KBM-7 (cell line): ENCODE measurements at regions not wholly inside any gene's neighbourhood (a gene's known extent, or its start where the extent isn't known, plus 50 kb on each side); places are given as distances from the start of the nearest gene placed in this dataset.

Experiments
- DNase-seq: peaks from one replicate; pipeline ENCODE4 v3.0.0-alpha.2; 2015
- in situ Hi-C: fragments of 300-500 bp; cut with MboI; formaldehyde crosslinking; loops from 2 replicates; pipeline ENCODE4 v1.14.3; 2020; ENCODE audit warnings: low sequenced_read_pairs, low pct_unique_long_range_greater_than_20kb, mixed read lengths

DNA sequence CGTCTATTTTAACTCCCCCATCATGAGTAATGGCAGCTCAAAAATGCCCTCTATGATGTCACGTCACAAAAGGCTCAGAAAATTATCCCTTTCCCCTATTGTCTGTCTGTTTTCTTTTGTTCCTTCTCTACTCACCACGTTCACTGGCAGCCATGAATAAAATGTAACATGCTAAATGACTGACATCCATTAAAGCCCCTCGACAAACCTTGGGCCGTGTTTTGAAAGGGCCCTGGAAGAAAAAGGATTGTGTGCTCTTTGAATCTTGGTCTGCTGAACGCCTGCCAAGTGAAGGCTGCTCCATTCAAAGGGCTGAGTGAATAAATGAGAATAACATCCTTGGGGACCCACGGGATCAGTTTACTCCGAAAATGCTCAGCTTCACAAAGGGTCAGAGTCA lies 118.7 kb downstream of the RPS12 start:
- in situ Hi-C loops, result no loop called here
- DNase-seq, result no peak

DNA sequence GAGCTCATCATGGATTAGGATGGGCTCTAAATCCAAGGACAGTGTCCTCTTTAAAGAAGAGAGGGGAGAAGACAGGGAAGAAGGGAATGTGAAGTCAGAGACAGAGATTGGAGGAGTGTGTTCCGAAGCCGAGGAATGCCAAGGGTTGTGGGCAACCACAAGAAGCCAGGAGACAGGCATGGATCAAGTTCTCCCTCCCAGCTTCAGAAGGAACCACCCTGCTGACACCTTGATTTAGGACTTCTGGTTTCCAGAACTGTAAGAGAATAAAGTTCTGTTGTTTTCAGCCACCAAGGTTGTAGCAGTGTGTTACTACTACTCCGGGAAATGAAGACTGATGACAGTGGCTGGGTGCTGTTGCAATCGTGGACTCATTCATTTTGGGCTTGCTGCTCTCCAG lies 120.1 kb downstream of the RPS12 start:
- in situ Hi-C loops, result no loop called here

DNA sequence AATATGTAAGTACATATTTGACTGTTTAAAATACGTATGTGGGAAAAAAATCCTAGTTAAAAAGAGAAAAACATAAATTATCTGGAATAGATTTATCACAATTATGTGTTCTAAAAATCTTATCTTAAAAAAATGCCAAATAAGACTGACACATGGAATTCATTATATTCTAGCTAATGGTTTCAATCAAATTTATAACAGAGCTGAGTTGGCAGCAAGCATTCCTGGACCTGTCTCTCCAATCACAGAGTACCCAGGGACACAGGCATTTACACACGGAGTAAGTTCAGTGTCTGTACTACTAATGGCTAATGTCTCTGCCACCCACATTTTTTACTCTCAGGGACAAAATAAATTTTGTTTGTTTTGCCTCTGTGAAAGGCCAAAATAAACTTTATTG lies 122.3 kb downstream of the RPS12 start:
- in situ Hi-C loops, result no loop called here
- DNase-seq, result no peak

More for the DNA sequence above, 120.1 kb downstream of the RPS12 start:
- no peak for DNase-seq

DNA sequence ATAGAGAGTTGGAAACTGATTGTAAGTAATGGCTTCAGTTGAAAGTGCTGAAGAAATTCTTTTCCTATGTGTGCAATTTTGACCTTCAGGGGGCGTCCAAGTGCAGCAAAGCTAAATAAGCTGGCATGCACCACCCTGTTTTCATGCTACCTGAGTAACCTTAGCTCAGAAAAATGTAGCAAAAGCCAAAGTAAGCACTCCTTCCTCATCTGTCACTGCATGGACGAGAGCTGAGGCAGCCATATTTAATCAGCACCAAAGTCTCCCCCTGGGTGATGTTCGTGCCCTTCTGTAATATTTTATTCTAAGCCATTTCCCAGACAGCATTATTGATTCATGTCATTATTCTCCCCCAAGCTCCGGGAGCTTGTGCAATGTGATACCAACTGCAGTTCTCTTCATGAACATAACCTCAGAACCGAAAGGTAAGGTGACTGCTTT lies 123.1 kb downstream of the RPS12 start:
- DNase-seq, result peak; percentile 28
- in situ Hi-C loops, result no loop called here

DNA sequence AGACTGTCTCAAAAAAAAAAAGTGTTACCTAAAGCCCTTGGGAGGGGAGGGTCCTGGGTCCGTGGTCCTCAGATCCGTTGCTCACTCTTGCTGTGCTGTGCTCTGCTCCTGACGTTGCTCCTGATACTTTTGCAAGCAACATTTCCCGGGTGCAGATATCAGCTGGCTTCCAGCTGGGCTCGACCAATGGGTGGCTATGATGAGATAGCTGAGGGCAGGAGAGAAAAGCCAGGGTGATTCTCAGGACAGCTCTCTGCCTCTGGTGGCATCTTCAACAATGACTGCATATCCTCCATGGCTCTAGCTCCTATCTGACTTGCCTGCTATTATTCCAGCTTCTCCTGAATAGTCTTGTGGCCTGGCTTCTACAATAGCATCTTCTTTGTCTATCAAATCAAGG lies 134.5 kb downstream of the RPS12 start:
- in situ Hi-C loops, result no loop called here
- no peak for DNase-seq

DNA sequence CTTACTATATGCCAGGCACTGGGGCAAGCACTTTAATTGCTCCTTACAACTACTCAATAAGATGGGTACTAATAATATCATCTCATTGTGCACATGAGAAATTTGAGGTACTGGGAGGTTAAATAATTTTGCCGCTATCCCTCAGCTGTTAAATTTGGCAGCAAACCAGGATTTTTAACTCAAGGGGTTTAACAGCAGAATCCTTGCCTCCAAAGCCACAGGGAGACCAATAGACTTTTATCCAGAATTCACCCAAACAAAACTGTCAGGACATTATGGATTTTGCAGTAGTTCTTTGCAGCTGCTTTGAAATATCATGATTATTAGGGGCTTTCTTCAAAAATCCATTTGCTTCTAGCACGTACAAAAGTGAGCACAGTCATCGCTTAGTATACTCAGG lies 136.2 kb downstream of the RPS12 start:
- in situ Hi-C loops, result no loop called here
- DNase-seq, result no peak

DNA sequence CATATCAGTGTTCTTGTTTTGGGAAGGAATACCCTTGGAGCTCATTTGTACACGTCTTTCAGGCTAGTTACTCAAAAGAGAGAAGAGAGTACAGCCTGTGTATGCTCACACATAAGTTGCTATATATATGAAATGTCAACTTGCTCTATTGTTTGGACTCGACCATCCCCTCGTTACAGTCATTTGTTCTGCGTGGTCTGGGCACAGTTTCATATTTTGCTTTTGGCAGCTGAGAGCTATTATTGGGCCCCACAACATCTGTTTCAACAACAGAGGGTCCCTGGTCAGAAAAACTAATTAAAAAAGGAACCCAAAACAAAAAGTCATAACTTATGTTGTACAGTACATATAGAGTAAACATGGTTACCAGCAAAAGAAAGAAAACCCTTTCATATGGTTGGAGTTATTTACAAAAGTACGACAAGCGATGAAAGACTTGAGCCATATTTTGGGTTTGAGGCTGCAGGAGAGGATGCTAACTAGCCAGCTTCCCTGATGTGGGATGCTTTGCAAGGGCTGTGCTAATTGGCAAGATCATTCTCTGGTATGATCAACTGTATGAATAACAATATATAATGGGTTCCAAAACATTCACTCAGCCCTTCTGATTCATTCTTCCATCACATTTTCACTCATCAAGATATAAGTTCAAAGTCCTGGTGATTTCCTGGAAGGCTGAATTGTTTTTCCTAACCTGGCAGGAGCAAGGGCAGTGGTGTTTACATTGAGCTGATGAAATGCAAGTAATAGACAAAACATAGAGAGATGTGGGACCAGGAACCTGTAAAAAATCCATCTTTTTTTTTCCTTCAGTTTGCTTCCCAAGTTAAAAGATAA lies 137.9 kb downstream of the RPS12 start:
- in situ Hi-C loops, result no loop called here
- DNase-seq, result no peak

DNA sequence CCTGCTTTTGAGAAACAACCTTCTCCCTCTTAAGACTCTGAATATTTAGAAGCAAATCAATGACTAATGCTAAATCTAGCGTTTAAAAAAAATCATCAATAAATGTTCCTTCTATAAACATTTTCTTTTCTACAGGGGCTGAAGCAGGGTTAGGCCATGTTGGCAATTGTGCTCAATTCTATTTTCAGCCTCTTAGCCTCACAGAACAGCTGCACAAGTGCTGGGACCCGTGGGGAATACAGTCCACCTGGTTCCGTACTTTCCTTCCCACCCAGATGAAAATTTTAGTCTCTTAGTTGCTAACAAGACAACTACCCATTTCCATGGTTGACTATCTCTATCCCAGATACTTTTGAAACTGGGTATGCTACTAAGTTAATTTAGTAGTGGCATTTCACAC lies 138.6 kb downstream of the RPS12 start:
- no peak for DNase-seq
- in situ Hi-C loops, result no loop called here

DNA sequence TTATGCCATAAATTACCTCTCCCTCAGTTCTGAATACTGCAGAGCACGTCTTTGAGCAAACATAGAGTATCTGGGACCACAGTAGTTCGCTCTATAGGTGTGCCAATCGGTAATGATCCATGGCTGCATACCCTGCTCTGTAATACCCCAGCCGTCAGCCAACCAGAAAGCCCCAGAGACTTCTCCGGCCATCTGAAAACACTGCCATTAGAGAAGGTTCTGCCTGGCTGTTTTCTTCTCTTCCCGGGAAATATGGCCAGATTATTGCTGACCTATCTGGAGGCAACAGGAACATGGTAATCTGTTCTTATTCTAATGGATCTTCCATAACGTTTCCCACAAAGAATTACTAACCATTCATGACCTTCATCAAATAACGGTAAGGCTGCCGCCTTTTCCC lies 139.9 kb downstream of the RPS12 start:
- no peak for DNase-seq
- in situ Hi-C loops, result no loop called here

DNA sequence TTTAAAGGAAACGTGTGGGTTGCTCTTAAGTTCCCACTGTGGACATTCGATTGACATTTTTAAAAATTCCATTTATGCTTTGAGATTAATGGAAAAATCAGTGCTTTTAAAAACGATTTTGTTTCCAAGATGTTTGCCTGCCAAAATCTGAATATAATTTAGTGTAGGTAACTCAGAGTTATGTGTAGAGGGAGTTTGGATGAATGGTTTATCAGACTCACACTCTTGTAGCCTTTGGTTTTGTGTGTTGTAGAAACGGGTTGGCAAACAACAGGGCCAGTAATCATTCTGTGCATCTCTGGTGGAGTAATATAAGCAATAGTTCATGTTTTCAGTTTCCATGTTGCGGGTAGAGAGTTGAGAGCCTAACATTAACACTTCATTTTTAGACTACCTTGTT lies 140.6 kb downstream of the RPS12 start:
- DNase-seq, result no peak
- in situ Hi-C loops, result no loop called here

DNA sequence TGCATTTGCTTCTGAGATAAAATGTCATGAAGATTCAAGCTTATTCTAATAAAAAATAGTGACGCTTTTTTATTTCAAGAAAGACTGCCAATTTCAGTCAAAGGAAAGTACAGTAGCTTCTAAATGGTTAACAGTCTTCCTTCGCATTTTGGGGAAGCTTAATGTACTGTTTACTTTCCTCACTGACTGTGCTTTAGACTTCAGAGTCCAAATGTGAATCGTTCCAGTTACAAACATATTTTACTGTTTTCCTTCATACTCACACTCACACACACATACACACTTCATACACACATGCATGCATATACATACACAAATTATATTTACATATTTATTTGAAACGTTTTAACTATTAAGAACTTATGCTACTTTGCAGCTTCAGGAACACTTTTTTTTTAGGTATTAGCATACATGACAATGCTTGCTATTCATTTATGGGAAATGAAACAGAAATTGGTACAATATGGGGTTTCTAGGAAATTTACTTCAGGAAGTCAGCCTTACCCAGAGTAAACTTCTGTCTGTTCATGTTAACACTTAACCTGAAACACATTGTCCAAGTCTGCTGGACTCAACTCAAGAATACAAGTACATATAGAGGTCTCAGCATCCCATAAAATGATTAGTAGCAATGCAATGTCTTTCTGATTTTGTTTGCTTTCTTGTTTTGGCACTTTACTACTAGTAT lies 145.4 kb downstream of the RPS12 start:
- DNase-seq, result no peak
- in situ Hi-C loops, result no loop called here

DNA sequence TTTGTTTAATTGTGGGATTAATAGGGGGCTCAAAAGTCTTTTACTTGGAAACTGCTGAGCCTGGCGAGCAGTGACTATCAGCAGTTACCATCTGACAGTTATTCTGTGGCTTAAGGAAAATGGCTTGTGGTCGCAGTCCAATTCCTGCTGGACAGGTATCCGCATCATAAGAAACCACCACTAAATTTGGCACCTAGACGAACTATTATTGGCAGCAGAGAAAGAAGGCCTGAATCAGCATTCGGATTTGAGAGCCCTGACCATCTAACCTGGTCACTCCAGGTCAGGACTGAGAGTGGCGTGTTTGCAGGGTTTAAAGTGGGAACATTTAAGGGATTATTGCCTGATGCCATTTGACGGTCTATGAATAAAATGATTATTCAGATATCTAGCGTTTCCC lies 146.4 kb downstream of the RPS12 start:
- in situ Hi-C loops, result no loop called here
- DNase-seq, result no peak

DNA sequence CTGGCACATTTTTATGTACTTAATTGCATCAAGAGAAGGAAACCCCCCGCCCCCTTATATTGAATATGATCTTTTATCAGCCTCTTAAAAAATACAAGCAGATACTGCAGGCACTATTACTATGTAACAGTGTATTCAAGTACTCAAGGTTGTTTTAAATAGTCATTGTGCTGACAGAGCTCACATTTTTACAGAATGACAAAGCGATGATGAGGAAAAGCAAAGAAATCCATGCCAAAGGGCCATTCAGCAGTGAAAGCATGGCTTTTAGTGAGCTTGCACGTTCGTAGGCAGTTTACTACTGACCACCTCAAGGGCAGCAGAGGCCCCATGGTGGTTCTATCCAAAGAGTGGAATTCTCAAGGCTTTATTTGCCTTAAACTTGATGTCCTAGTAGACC lies 146.8 kb downstream of the RPS12 start:
- in situ Hi-C loops, result no loop called here
- no peak for DNase-seq

DNA sequence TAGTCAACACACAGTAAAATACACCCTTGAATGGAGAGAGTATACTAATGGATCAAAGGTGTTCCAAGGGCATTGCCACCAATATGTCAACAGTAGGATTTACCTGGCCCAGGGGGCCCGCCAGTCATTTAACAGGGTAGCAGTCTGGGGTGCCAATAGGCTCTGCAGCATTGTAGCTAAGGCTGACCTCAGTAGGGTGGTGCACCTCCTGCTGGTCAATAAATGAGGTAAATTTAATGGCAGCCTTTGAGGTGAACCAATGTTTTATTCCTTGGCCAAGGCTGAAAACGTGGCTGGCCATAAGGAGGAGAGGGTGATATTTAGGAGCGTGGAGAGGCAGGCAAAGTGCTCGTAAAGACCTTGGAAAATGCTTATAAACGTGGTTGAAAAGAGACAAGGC lies 147.2 kb downstream of the RPS12 start:
- no peak for DNase-seq
- in situ Hi-C loops, result no loop called here

DNA sequence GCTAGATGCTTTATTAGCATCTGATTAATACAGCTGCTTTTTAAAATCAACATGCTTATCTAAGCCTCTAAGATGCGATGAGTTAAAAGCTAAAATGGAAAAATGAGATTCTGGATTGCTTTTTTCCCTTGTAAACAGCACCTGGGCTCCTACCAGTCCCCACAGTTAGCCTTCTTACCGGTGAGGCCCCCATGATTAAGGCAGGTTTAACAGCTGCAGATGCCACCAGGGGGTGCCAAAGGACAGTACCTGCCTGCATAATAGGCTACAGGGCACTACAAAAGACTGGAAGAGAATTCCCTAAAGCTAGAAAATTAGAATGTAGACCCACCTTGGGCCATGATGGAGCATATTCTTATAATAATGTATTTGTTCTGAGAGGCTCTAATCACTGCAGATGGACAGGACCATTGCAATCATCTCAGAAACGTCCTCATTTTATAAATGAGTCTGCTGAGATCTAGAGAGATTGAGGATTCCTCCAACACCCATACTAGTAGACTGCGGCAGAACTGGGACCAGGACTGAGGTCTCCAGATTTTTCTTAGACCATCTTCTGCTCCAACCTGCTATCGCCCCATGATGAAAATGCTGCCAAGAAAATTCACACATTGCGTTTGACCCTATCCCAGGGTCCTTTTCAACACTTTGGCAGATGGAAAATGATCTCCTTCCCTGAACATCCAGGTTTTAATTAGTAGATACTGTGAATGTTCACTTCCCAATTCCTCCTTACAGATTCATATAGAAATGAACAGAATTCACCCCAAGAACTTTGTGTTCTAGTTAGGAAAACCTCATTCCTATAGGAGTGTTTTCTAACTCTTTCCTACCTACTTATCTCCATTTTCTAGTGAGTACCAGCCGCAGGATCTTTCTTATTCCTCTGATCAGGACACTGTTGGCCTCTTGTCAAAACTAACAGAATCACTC lies 148.8 kb downstream of the RPS12 start:
- peak; percentile 67 for DNase-seq
- in situ Hi-C loops, result no loop called here

DNA sequence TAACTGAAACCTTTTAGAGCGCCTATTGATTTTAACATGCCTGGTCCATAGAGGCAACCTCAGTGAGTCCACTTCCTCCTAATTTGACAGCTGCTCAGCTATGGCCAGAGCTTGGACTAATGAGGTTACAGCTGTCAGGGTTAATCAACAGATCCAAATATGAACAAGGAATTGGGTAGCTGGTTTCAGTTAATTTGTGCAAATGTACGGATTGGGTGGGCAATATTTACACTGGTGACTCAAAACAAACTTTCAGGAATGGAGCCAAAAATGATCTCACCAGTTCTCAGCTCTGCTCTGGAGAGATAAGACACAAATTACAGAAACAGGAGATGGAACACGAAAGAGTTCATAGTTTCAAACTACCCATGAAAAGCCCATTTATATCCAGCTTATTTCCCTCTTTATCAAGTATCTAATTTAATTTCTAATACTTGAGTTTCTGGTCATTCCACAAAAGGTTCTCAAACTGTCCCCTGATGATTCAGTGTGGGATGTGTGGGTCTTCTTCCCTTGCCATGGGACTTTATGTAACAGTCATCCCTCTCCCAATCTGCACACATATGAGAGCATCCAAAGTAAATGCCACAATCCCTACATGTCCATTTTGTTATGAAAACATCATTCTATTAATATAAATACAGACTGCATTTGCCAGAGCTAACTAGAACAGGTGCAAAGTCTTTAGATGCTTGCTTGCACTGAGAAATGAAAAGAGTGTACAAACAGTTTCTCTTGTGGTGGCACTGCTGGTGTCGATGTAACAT lies 149.9 kb downstream of the RPS12 start:
- in situ Hi-C loops, result no loop called here

DNA sequence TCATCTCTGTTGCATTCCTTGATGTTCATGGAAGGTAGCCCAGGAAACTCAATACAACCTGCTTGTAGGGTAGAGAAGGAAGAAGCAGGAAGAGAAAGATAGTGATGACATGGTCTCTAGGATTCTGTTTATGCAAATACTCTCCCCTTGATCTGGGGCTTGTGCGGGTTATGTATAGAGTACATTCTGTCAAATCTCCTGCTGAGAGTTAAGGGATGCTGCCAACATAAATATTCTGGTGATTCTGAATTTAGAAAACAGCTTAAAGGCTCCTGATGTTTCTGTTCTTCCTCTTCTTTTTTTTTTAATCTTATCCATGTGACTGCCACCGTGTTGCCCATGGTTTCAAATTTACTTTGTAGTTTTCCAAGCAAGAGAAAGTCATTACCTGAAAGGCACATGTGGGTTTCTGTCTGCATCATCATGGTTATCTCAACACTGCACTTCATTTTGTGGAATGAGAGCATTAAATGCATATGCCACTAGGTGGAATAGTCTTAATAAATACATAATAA lies 150.6 kb downstream of the RPS12 start:
- no peak for DNase-seq
- in situ Hi-C loops, result no loop called here

More for the DNA sequence above, 149.9 kb downstream of the RPS12 start:
- DNase-seq, result no peak

DNA sequence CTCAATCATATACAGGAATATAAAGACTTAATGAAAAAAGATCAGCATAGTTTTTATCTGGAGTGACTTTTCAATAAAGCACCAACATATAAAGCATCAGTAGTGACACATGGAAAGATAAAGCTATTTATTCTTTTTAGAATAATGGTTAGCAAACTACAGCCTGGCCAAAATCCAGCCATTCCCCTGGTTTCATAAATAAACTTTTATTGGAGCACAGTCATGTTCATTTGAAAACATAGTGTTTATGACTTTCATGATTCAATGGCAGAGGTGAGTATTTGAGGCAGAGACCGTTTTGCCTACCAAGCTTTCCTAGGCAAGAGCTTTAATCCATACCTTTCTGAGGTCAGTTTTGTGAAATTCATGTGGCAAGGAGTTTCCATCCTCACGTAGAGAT lies 153.5 kb downstream of the RPS12 start:
- no peak for DNase-seq
- in situ Hi-C loops, result no loop called here

DNA sequence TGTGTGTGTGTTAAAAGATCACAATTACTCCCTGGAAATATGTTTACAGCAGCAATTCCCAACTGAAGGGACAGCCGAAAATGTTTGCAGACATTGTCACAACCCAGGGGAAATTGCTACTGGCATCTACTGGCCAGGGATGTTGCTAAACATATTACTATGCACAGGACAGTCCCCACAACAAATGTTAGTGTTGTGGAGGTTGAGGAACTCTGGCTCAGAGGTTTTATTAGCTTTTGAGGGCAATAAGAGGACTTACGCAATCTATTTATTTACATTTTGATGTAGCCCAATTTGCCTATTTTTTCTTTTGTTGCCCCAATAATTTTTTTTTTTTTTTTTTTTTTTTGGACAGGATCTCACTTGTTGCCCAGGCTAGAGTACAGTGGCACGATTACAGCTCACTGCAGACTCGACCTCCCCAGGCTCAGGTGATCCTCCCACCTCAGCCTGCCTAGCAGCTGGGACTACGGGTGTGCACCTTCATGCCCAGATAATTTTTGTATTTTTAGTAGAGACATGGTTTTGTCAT lies 154.1 kb downstream of the RPS12 start:
- DNase-seq, result no peak
- in situ Hi-C loops, result no loop called here
